Testis (tissue), 2 donors: ENCODE measurements at regions not wholly inside any gene's neighbourhood (a gene's known extent, or its start where the extent isn't known, plus 50 kb on each side); places are given as distances from the start of the nearest gene placed in this dataset.

ENCODE experiments used
- POLR2A ChIP-seq: fragments of 450-650 bp; IDR thresholded peaks from one replicate; pipeline ENCODE4 v1.6.1; 2017; ENCODE audit warnings: antibody characterized with exemption, mild to moderate bottlenecking, moderate library complexity
- TF ChIP-seq, protein P1 (sequence below), 3 experiments: fragments of 450-650 bp in 2 of 3; fragments of 200-600 bp in 1 of 3; sonication (generic) in 1 of 3; IDR thresholded peaks; one replicate each; pipeline ENCODE4 v1.5.1; 2016 to 2019; ENCODE audit warnings: antibody characterized with exemption in 3 of 3, mild to moderate bottlenecking in 2 of 3, moderate library complexity in 1 of 3

DNA sequence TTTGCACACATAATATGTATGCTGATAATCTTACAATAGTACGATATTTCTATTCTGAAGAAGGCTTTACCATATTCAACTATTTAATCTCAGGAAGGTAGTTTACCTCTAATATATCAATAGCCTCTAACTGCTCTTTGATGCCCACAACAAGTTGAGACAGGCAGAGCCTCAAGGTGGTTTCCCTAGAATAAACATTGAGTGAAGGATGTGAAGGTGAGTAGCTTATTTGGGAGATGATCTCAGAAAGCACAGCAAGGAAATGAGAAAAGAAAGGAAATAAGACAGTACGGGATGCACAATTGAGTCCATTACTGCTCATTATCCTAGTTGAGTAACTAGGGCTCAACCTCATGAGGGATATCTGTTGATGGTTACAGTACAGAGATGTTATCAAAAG lies 638.4 kb downstream of the MAFB start:
- TF ChIP-seq, protein P1, sequence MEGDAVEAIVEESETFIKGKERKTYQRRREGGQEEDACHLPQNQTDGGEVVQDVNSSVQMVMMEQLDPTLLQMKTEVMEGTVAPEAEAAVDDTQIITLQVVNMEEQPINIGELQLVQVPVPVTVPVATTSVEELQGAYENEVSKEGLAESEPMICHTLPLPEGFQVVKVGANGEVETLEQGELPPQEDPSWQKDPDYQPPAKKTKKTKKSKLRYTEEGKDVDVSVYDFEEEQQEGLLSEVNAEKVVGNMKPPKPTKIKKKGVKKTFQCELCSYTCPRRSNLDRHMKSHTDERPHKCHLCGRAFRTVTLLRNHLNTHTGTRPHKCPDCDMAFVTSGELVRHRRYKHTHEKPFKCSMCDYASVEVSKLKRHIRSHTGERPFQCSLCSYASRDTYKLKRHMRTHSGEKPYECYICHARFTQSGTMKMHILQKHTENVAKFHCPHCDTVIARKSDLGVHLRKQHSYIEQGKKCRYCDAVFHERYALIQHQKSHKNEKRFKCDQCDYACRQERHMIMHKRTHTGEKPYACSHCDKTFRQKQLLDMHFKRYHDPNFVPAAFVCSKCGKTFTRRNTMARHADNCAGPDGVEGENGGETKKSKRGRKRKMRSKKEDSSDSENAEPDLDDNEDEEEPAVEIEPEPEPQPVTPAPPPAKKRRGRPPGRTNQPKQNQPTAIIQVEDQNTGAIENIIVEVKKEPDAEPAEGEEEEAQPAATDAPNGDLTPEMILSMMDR (IDR thresholded peaks at IDR 0.05), result no peak
- TF ChIP-seq POLR2A, result no peak
